ENCODE measurements at regions not wholly inside any gene's neighbourhood (a gene's known extent, or its start where the extent isn't known, plus 50 kb on each side); places are given as distances from the start of the nearest gene placed in this dataset.

DNA sequence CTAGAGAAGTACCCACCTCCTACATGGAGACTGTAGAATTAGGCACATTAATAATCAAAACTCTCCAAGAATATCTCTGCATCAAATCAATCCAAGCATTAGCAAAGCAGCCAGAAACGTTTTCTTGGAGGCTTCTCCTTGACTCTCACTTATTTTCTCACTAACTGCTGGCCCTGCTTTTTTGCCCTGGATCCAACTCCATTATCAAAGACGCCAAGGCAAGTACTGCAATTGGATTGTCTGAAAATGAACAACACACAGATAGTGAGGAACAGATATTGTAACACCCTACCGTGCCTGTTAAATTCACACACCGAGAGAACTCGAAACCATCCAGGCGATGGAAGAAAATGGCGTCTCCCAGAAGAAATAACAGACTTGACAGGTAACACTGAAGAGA lies 256.2 kb upstream of the MDFIC2 start:
- Mint-ChIP-seq H3K4me3 (ENCODE audit: unreplicated experiment) (no peak overlapping the region), H3K4me1 (ENCODE audit: low read depth) (no peaks in the 10 kb centered on the region), H3K27ac (ENCODE audit: unreplicated experiment) (no peak overlapping the region), H3K9me3 (ENCODE audit: low read depth) (peaks cover 5% of the 10 kb centered on the region), H3K36me3 (ENCODE audit: low read depth) (no peaks in the 10 kb centered on the region), H3K27me3 (ENCODE audit: low read depth) (peaks cover 2% of the 10 kb centered on the region)
- DNase-seq (ENCODE audit: low spot score) = no peak
- TF ChIP-seq, protein P1, sequence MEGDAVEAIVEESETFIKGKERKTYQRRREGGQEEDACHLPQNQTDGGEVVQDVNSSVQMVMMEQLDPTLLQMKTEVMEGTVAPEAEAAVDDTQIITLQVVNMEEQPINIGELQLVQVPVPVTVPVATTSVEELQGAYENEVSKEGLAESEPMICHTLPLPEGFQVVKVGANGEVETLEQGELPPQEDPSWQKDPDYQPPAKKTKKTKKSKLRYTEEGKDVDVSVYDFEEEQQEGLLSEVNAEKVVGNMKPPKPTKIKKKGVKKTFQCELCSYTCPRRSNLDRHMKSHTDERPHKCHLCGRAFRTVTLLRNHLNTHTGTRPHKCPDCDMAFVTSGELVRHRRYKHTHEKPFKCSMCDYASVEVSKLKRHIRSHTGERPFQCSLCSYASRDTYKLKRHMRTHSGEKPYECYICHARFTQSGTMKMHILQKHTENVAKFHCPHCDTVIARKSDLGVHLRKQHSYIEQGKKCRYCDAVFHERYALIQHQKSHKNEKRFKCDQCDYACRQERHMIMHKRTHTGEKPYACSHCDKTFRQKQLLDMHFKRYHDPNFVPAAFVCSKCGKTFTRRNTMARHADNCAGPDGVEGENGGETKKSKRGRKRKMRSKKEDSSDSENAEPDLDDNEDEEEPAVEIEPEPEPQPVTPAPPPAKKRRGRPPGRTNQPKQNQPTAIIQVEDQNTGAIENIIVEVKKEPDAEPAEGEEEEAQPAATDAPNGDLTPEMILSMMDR (IDR thresholded peaks at IDR 0.05) = no peak

DNA sequence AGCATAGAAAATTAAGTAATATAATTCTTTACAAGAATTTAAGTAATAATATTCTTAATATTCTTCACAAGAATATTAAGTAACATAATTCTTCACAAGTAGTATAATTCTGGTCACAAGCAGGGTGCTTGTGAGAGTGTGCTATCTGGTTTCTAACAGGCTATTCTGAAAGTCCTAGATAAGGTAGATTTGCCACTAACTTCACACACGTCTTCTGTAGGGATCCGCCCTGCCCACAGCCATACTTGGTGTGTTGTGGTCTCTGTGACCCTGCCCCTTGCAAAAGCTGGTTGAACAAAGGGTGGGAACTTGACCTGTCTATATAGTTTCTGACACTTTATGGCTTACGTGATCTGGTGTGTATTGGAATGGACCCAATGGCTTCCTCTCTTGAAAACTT lies 253.4 kb upstream of the MDFIC2 start:
- H3K36me3 Mint-ChIP-seq (ENCODE audit: low read depth) = no peaks in the 10 kb centered on the region
- H3K27ac Mint-ChIP-seq (ENCODE audit: unreplicated experiment) = no peak overlapping the region
- DNase-seq (ENCODE audit: low spot score) = no peak
- TF ChIP-seq, protein P1 (IDR thresholded peaks at IDR 0.05) = no peak
- H3K4me3 Mint-ChIP-seq (ENCODE audit: unreplicated experiment) = no peak overlapping the region
- no peaks in the 10 kb centered on the region for H3K27me3 Mint-ChIP-seq (ENCODE audit: low read depth)
- no peaks in the 10 kb centered on the region for H3K4me1 Mint-ChIP-seq (ENCODE audit: low read depth)
- peaks cover 10% of the 10 kb centered on the region for H3K9me3 Mint-ChIP-seq (ENCODE audit: low read depth)

DNA sequence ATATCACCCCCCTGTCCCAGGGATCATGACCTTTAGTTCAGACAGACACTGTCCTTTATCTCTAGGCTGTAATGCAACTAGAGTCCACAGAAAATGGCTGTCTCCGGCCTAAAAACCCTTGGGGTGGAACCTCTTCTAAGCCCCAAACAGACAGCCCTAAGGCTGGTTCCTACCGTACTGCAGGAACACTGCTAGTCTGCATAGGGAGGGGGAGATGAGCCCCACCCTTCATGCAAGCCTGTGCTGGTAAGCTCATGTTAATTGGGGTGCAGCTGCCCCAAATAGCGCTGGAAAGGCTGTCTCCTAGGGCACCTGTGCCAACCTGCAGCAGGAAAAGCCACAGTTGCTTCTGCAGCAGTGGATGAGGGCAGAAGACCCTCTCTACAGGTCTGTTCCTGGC lies 252.1 kb upstream of the MDFIC2 start:
- Mint-ChIP-seq H3K9me3 (ENCODE audit: low read depth) (peaks cover 10% of the 10 kb centered on the region), H3K27me3 (ENCODE audit: low read depth) (no peaks in the 10 kb centered on the region), H3K36me3 (ENCODE audit: low read depth) (no peaks in the 10 kb centered on the region), H3K4me1 (ENCODE audit: low read depth) (no peaks in the 10 kb centered on the region), H3K27ac (ENCODE audit: unreplicated experiment) (no peak overlapping the region), H3K4me3 (ENCODE audit: unreplicated experiment) (no peak overlapping the region)
- TF ChIP-seq, protein P1 (IDR thresholded peaks at IDR 0.05) = no peak
- no peak for DNase-seq (ENCODE audit: low spot score)

DNA sequence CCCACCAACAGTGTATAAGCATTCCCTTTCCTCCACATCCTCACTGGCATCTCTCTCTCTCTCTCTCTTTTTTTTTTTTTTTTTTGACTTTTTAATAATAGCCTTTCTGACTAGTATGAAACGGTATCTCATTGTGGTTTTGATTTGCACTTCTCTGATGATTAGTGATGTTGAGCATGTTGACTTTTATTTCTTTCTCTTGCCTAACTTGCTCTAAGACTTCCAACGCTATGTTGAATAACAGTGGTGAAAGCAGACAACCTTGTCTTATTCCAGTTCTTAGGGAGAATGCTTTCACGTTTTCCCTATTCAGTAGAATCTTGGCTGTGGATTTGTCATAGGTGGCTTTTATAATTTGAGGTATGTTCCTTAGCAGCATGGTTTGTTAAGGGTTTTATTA lies 249.4 kb upstream of the MDFIC2 start:
- Mint-ChIP-seq H3K36me3 (ENCODE audit: low read depth) (no peaks in the 10 kb centered on the region), H3K9me3 (ENCODE audit: low read depth) (peaks cover 10% of the 10 kb centered on the region), H3K4me3 (ENCODE audit: unreplicated experiment) (no peak overlapping the region), H3K27ac (ENCODE audit: unreplicated experiment) (no peak overlapping the region), H3K4me1 (ENCODE audit: low read depth) (no peaks in the 10 kb centered on the region), H3K27me3 (ENCODE audit: low read depth) (no peaks in the 10 kb centered on the region)
- no peak for DNase-seq (ENCODE audit: low spot score)
- TF ChIP-seq, protein P1 (IDR thresholded peaks at IDR 0.05) = no peak

DNA sequence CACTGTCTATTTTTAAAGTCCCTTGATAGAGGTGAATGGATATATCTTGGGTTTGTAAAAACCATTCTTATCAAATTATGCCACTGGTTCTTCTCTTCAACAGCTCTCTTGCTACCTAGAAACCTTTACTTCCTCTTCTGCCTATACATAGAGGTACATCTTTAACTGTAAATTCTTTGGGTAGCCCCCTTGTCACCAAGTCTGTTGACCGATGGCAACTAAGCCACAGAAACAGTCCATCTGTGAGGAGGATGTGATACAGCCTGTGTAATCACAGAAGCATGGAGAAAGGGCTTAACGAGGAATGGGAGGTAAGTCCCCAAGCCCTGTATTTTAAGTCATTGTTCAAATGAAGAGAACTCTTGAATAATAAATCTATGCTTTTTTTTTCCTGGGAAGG lies 246.5 kb upstream of the MDFIC2 start:
- no peak for DNase-seq (ENCODE audit: low spot score)
- Mint-ChIP-seq H3K4me1 (ENCODE audit: low read depth) (peaks cover 17% of the 10 kb centered on the region), H3K36me3 (ENCODE audit: low read depth) (no peaks in the 10 kb centered on the region), H3K4me3 (ENCODE audit: unreplicated experiment) (no peak overlapping the region), H3K9me3 (ENCODE audit: low read depth) (peaks cover 9% of the 10 kb centered on the region), H3K27me3 (ENCODE audit: low read depth) (no peaks in the 10 kb centered on the region), H3K27ac (ENCODE audit: unreplicated experiment) (no peak overlapping the region)
- TF ChIP-seq, protein P1 (IDR thresholded peaks at IDR 0.05) = no peak
